ENCODE measurements at regions not wholly inside any gene's neighbourhood (a gene's known extent, or its start where the extent isn't known, plus 50 kb on each side); places are given as distances from the start of the nearest gene placed in this dataset.
A peak's percentile ranks its signal among the peaks of the same experiment; 100 is the strongest.

- Histone ChIP-seq H3K27ac (ENCODE audit: low read depth, low read length) (no peak overlapping the region), H3K4me3 (ENCODE audit: low read depth, low read length) (peak overlapping the region; percentile 59), H3K27me3 (ENCODE audit: control insufficient read depth, insufficient read depth, low read length) (peaks cover 45% of the 10 kb centered on the region), H3K9ac (ENCODE audit: low read depth, low read length) (no peak overlapping the region), H3K4me1 (ENCODE audit: control insufficient read depth, insufficient read depth, low read length) (peaks cover 9% of the 10 kb centered on the region), H3K9me3 (ENCODE audit: control insufficient read depth, insufficient read depth, low read length) (no peaks in the 10 kb centered on the region), H3K36me3 (ENCODE audit: control insufficient read depth, insufficient read depth, low read length) (no peaks in the 10 kb centered on the region)
Measured at GRCh38 chr7:32428546-32428945, 61.6 kb downstream of the LSM5 start.

GRCh38 chr7:32427769-32428291, 62.4 kb downstream of the LSM5 start:
- Histone ChIP-seq H3K4me3 (ENCODE audit: low read depth, low read length) (peak overlapping the region; percentile 59), H3K4me1 (ENCODE audit: control insufficient read depth, insufficient read depth, low read length) (peaks cover 9% of the 10 kb centered on the region), H3K27ac (ENCODE audit: low read depth, low read length) (no peak overlapping the region), H3K9me3 (ENCODE audit: control insufficient read depth, insufficient read depth, low read length) (no peaks in the 10 kb centered on the region), H3K9ac (ENCODE audit: low read depth, low read length) (no peak overlapping the region), H3K27me3 (ENCODE audit: control insufficient read depth, insufficient read depth, low read length) (peaks cover 45% of the 10 kb centered on the region), H3K36me3 (ENCODE audit: control insufficient read depth, insufficient read depth, low read length) (no peaks in the 10 kb centered on the region)

GRCh38 chr7:32416846-32417245, 73.3 kb downstream of the LSM5 start:
- Histone ChIP-seq H3K36me3 (ENCODE audit: control insufficient read depth, insufficient read depth, low read length) (no peaks in the 10 kb centered on the region), H3K27me3 (ENCODE audit: control insufficient read depth, insufficient read depth, low read length) (no peaks in the 10 kb centered on the region), H3K27ac (ENCODE audit: low read depth, low read length) (no peak overlapping the region), H3K4me3 (ENCODE audit: low read depth, low read length) (no peak overlapping the region), H3K4me1 (ENCODE audit: control insufficient read depth, insufficient read depth, low read length) (no peaks in the 10 kb centered on the region), H3K9ac (ENCODE audit: low read depth, low read length) (no peak overlapping the region), H3K9me3 (ENCODE audit: control insufficient read depth, insufficient read depth, low read length) (no peaks in the 10 kb centered on the region)

- no peaks in the 10 kb centered on the region for H3K9me3 ChIP-seq (ENCODE audit: control insufficient read depth, insufficient read depth, low read length)
- H3K36me3 ChIP-seq (ENCODE audit: control insufficient read depth, insufficient read depth, low read length), result no peaks in the 10 kb centered on the region
- H3K27ac ChIP-seq (ENCODE audit: low read depth, low read length), result no peak overlapping the region
- H3K4me1 ChIP-seq (ENCODE audit: control insufficient read depth, insufficient read depth, low read length), result no peaks in the 10 kb centered on the region
- H3K27me3 ChIP-seq (ENCODE audit: control insufficient read depth, insufficient read depth, low read length), result no peaks in the 10 kb centered on the region
- no peak overlapping the region for H3K9ac ChIP-seq (ENCODE audit: low read depth, low read length)
- no peak overlapping the region for H3K4me3 ChIP-seq (ENCODE audit: low read depth, low read length)
Measured at GRCh38 chr7:32415936-32416335, 74.2 kb downstream of the LSM5 start.

- Histone ChIP-seq H3K9me3 (ENCODE audit: control insufficient read depth, insufficient read depth, low read length) (no peaks in the 10 kb centered on the region), H3K36me3 (ENCODE audit: control insufficient read depth, insufficient read depth, low read length) (no peaks in the 10 kb centered on the region), H3K27me3 (ENCODE audit: control insufficient read depth, insufficient read depth, low read length) (no peaks in the 10 kb centered on the region), H3K4me3 (ENCODE audit: low read depth, low read length) (no peak overlapping the region), H3K9ac (ENCODE audit: low read depth, low read length) (no peak overlapping the region), H3K4me1 (ENCODE audit: control insufficient read depth, insufficient read depth, low read length) (no peaks in the 10 kb centered on the region), H3K27ac (ENCODE audit: low read depth, low read length) (no peak overlapping the region)
Measured at GRCh38 chr7:32415519-32415918, 74.7 kb downstream of the LSM5 start.

GRCh38 chr7:32412471-32412870, 77.7 kb downstream of the LSM5 start:
- H3K36me3 ChIP-seq (ENCODE audit: control insufficient read depth, insufficient read depth, low read length), result no peaks in the 10 kb centered on the region
- H3K27ac ChIP-seq (ENCODE audit: low read depth, low read length), result no peak overlapping the region
- no peaks in the 10 kb centered on the region for H3K27me3 ChIP-seq (ENCODE audit: control insufficient read depth, insufficient read depth, low read length)
- H3K4me1 ChIP-seq (ENCODE audit: control insufficient read depth, insufficient read depth, low read length), result no peaks in the 10 kb centered on the region
- H3K9me3 ChIP-seq (ENCODE audit: control insufficient read depth, insufficient read depth, low read length), result no peaks in the 10 kb centered on the region
- H3K4me3 ChIP-seq (ENCODE audit: low read depth, low read length), result no peak overlapping the region
- no peak overlapping the region for H3K9ac ChIP-seq (ENCODE audit: low read depth, low read length)

GRCh38 chr7:32410545-32410944, 79.6 kb downstream of the LSM5 start:
- Histone ChIP-seq H3K4me1 (ENCODE audit: control insufficient read depth, insufficient read depth, low read length) (no peaks in the 10 kb centered on the region), H3K27me3 (ENCODE audit: control insufficient read depth, insufficient read depth, low read length) (no peaks in the 10 kb centered on the region), H3K36me3 (ENCODE audit: control insufficient read depth, insufficient read depth, low read length) (no peaks in the 10 kb centered on the region), H3K9me3 (ENCODE audit: control insufficient read depth, insufficient read depth, low read length) (no peaks in the 10 kb centered on the region), H3K27ac (ENCODE audit: low read depth, low read length) (no peak overlapping the region), H3K9ac (ENCODE audit: low read depth, low read length) (no peak overlapping the region), H3K4me3 (ENCODE audit: low read depth, low read length) (no peak overlapping the region)

GRCh38 chr7:32406386-32406785, 83.8 kb downstream of the LSM5 start:
- no peaks in the 10 kb centered on the region for H3K27me3 ChIP-seq (ENCODE audit: control insufficient read depth, insufficient read depth, low read length)
- no peaks in the 10 kb centered on the region for H3K36me3 ChIP-seq (ENCODE audit: control insufficient read depth, insufficient read depth, low read length)
- H3K9ac ChIP-seq (ENCODE audit: low read depth, low read length), result no peak overlapping the region
- H3K4me1 ChIP-seq (ENCODE audit: control insufficient read depth, insufficient read depth, low read length), result no peaks in the 10 kb centered on the region
- no peaks in the 10 kb centered on the region for H3K9me3 ChIP-seq (ENCODE audit: control insufficient read depth, insufficient read depth, low read length)
- H3K27ac ChIP-seq (ENCODE audit: low read depth, low read length), result no peak overlapping the region
- H3K4me3 ChIP-seq (ENCODE audit: low read depth, low read length), result no peak overlapping the region

GRCh38 chr7:32403463-32404229, 86.5 kb downstream of the LSM5 start:
- no peak overlapping the region for H3K9ac ChIP-seq (ENCODE audit: low read depth, low read length)
- H3K36me3 ChIP-seq (ENCODE audit: control insufficient read depth, insufficient read depth, low read length), result no peaks in the 10 kb centered on the region
- no peaks in the 10 kb centered on the region for H3K9me3 ChIP-seq (ENCODE audit: control insufficient read depth, insufficient read depth, low read length)
- no peak overlapping the region for H3K4me3 ChIP-seq (ENCODE audit: low read depth, low read length)
- no peaks in the 10 kb centered on the region for H3K4me1 ChIP-seq (ENCODE audit: control insufficient read depth, insufficient read depth, low read length)
- no peak overlapping the region for H3K27ac ChIP-seq (ENCODE audit: low read depth, low read length)
- no peaks in the 10 kb centered on the region for H3K27me3 ChIP-seq (ENCODE audit: control insufficient read depth, insufficient read depth, low read length)

GRCh38 chr7:32400676-32401075, 89.5 kb downstream of the LSM5 start:
- H3K9me3 ChIP-seq (ENCODE audit: control insufficient read depth, insufficient read depth, low read length), result no peaks in the 10 kb centered on the region
- H3K36me3 ChIP-seq (ENCODE audit: control insufficient read depth, insufficient read depth, low read length), result no peaks in the 10 kb centered on the region
- H3K4me3 ChIP-seq (ENCODE audit: low read depth, low read length), result no peak overlapping the region
- no peak overlapping the region for H3K9ac ChIP-seq (ENCODE audit: low read depth, low read length)
- H3K27me3 ChIP-seq (ENCODE audit: control insufficient read depth, insufficient read depth, low read length), result no peaks in the 10 kb centered on the region
- no peak overlapping the region for H3K27ac ChIP-seq (ENCODE audit: low read depth, low read length)
- no peaks in the 10 kb centered on the region for H3K4me1 ChIP-seq (ENCODE audit: control insufficient read depth, insufficient read depth, low read length)

GRCh38 chr7:32399311-32399710, 90.9 kb downstream of the LSM5 start:
- Histone ChIP-seq H3K9me3 (ENCODE audit: control insufficient read depth, insufficient read depth, low read length) (no peaks in the 10 kb centered on the region), H3K27me3 (ENCODE audit: control insufficient read depth, insufficient read depth, low read length) (no peaks in the 10 kb centered on the region), H3K27ac (ENCODE audit: low read depth, low read length) (no peak overlapping the region), H3K36me3 (ENCODE audit: control insufficient read depth, insufficient read depth, low read length) (no peaks in the 10 kb centered on the region), H3K4me3 (ENCODE audit: low read depth, low read length) (no peak overlapping the region), H3K9ac (ENCODE audit: low read depth, low read length) (no peak overlapping the region), H3K4me1 (ENCODE audit: control insufficient read depth, insufficient read depth, low read length) (no peaks in the 10 kb centered on the region)

Data from HUES48 (cell line).